ENCODE measurements at regions not wholly inside any gene's neighbourhood (a gene's known extent, or its start where the extent isn't known, plus 50 kb on each side); places are given as distances from the start of the nearest gene placed in this dataset.

DNA sequence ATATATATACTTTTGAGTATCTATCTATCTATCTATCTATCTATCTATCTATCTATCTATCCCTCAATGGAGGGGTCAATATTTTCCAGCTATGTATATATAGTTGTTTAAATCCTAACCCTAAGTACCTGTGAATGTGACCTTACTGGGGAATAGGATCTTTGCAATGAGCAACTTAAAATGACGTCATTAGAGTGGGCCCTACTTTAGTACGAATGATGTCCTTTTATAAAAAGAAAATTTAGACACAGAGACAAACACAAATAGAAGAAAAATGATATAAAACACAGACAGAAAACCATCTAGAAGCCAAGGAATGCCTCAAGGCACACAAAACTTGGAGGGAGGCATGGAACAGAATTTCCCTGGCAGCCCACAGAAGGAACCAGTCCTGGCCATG, 2283.7 kb downstream of the NCAM2 start:
- TF ChIP-seq, protein P1, sequence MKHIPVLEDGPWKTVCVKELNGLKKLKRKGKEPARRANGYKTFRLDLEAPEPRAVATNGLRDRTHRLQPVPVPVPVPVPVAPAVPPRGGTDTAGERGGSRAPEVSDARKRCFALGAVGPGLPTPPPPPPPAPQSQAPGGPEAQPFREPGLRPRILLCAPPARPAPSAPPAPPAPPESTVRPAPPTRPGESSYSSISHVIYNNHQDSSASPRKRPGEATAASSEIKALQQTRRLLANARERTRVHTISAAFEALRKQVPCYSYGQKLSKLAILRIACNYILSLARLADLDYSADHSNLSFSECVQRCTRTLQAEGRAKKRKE (CRISPR knock-in tag; IDR thresholded peaks at IDR 0.05; ENCODE audit: low read depth): no peak
- TF ChIP-seq NR3C1 (IDR thresholded peaks at IDR 0.05) (no peak), POLR2A (IDR thresholded peaks at IDR 0.05; ENCODE audit: low read length) (no peak), CHD2 (IDR thresholded peaks at IDR 0.05; ENCODE audit: low read length, partially characterized antibody) (no peak), BHLHE40 (IDR thresholded peaks at IDR 0.05; ENCODE audit: low read depth, low read length) (no peak), POLR2AphosphoS2 (conservative IDR thresholded peaks at IDR 0.05; ENCODE audit: low read length) (no peak)
- TF ChIP-seq, protein P2, sequence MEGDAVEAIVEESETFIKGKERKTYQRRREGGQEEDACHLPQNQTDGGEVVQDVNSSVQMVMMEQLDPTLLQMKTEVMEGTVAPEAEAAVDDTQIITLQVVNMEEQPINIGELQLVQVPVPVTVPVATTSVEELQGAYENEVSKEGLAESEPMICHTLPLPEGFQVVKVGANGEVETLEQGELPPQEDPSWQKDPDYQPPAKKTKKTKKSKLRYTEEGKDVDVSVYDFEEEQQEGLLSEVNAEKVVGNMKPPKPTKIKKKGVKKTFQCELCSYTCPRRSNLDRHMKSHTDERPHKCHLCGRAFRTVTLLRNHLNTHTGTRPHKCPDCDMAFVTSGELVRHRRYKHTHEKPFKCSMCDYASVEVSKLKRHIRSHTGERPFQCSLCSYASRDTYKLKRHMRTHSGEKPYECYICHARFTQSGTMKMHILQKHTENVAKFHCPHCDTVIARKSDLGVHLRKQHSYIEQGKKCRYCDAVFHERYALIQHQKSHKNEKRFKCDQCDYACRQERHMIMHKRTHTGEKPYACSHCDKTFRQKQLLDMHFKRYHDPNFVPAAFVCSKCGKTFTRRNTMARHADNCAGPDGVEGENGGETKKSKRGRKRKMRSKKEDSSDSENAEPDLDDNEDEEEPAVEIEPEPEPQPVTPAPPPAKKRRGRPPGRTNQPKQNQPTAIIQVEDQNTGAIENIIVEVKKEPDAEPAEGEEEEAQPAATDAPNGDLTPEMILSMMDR (IDR thresholded peaks at IDR 0.05): no peak
- TF ChIP-seq, protein P3, sequence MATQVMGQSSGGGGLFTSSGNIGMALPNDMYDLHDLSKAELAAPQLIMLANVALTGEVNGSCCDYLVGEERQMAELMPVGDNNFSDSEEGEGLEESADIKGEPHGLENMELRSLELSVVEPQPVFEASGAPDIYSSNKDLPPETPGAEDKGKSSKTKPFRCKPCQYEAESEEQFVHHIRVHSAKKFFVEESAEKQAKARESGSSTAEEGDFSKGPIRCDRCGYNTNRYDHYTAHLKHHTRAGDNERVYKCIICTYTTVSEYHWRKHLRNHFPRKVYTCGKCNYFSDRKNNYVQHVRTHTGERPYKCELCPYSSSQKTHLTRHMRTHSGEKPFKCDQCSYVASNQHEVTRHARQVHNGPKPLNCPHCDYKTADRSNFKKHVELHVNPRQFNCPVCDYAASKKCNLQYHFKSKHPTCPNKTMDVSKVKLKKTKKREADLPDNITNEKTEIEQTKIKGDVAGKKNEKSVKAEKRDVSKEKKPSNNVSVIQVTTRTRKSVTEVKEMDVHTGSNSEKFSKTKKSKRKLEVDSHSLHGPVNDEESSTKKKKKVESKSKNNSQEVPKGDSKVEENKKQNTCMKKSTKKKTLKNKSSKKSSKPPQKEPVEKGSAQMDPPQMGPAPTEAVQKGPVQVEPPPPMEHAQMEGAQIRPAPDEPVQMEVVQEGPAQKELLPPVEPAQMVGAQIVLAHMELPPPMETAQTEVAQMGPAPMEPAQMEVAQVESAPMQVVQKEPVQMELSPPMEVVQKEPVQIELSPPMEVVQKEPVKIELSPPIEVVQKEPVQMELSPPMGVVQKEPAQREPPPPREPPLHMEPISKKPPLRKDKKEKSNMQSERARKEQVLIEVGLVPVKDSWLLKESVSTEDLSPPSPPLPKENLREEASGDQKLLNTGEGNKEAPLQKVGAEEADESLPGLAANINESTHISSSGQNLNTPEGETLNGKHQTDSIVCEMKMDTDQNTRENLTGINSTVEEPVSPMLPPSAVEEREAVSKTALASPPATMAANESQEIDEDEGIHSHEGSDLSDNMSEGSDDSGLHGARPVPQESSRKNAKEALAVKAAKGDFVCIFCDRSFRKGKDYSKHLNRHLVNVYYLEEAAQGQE (IDR thresholded peaks at IDR 0.05): no peak

All from A549 (cell line).